ENCODE measurements at regions not wholly inside any gene's neighbourhood (a gene's known extent, or its start where the extent isn't known, plus 50 kb on each side); places are given as distances from the start of the nearest gene placed in this dataset.

GRCh38 chr1:244165021-244165420 is 113.9 kb downstream of the ZBTB18 start:
- H3K4me3 ChIP-seq (ENCODE audit: low read depth, low read length), result no peak overlapping the region
- H3K36me3 ChIP-seq, result no peaks in the 10 kb centered on the region
- no peak for DNase-seq
- TF ChIP-seq, protein P1, sequence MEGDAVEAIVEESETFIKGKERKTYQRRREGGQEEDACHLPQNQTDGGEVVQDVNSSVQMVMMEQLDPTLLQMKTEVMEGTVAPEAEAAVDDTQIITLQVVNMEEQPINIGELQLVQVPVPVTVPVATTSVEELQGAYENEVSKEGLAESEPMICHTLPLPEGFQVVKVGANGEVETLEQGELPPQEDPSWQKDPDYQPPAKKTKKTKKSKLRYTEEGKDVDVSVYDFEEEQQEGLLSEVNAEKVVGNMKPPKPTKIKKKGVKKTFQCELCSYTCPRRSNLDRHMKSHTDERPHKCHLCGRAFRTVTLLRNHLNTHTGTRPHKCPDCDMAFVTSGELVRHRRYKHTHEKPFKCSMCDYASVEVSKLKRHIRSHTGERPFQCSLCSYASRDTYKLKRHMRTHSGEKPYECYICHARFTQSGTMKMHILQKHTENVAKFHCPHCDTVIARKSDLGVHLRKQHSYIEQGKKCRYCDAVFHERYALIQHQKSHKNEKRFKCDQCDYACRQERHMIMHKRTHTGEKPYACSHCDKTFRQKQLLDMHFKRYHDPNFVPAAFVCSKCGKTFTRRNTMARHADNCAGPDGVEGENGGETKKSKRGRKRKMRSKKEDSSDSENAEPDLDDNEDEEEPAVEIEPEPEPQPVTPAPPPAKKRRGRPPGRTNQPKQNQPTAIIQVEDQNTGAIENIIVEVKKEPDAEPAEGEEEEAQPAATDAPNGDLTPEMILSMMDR (IDR thresholded peaks at IDR 0.05; ENCODE audit: low read depth, low read length), result no peak
- H3K27me3 ChIP-seq, result no peaks in the 10 kb centered on the region
- H3K4me1 ChIP-seq, result peaks cover 5% of the 10 kb centered on the region; the same call in 1 of the 2 replicates
- no peaks in the 10 kb centered on the region for H3K9me3 ChIP-seq

DNA sequence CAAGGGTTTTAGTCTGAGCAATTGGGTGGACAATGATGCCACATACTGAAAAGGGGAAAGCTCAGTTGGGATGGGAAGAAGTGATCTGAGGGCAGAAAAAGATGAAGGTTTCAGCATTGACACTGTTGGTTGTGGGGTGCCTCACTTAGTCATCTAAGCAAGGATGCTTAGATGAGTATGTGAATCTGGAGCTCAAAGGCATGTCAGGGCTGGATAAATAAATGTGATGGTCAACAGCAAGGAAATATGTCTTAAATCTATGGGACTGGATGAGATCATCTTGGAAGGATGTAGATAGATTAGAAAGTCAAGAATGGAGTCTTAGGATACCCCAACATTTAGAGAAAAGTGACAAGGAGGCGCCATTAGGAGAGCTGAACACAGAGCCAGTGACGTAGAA is 114.6 kb downstream of the ZBTB18 start:
- Histone ChIP-seq H3K36me3 (no peaks in the 10 kb centered on the region), H3K4me3 (ENCODE audit: low read depth, low read length) (no peak overlapping the region), H3K9me3 (no peaks in the 10 kb centered on the region), H3K27me3 (no peaks in the 10 kb centered on the region), H3K4me1 (peaks cover 5% of the 10 kb centered on the region; the same call in 1 of the 2 replicates)
- TF ChIP-seq, protein P1 (IDR thresholded peaks at IDR 0.05; ENCODE audit: low read depth, low read length), result no peak
- DNase-seq, result no peak

- no peak for DNase-seq
- TF ChIP-seq, protein P1 (IDR thresholded peaks at IDR 0.05; ENCODE audit: low read depth, low read length), result no peak
- H3K27me3 ChIP-seq, result no peaks in the 10 kb centered on the region
- no peaks in the 10 kb centered on the region for H3K36me3 ChIP-seq
- H3K4me1 ChIP-seq, result peaks cover 4% of the 10 kb centered on the region
- H3K9me3 ChIP-seq, result no peaks in the 10 kb centered on the region; the same call in 1 of the 2 replicates
- no peak overlapping the region for H3K4me3 ChIP-seq (ENCODE audit: low read depth, low read length)
These were observed 120.3 kb downstream of the ZBTB18 start for GRCh38 chr1:244171241-244171985.

GRCh38 chr1:244173240-244173639 is 122.2 kb downstream of the ZBTB18 start:
- H3K4me1 ChIP-seq, result peaks cover 4% of the 10 kb centered on the region
- no peak overlapping the region for H3K4me3 ChIP-seq (ENCODE audit: low read depth, low read length)
- TF ChIP-seq, protein P1 (IDR thresholded peaks at IDR 0.05; ENCODE audit: low read depth, low read length), result no peak
- H3K36me3 ChIP-seq, result no peaks in the 10 kb centered on the region
- H3K9me3 ChIP-seq, result no peaks in the 10 kb centered on the region; the same call in 1 of the 2 replicates
- H3K27me3 ChIP-seq, result no peaks in the 10 kb centered on the region
- DNase-seq, result no peak

DNA sequence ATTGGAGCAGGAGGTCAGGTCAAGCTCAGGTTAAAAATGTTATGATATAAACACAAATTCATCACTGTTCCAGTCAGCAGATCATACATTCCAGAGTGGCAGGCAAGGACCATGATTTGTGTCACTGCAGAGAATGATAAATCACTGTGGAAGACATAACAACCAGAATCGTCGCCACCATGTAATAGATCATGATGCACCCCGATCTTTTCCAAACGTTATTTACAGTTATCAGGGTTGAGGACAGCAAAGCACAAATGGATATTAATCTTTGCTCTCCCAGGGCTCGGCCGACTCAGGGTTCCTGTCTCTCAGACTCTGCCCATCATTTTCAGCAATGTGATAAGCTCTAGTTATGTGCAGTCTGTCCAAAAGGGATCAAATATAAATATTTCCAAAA is 122.7 kb downstream of the ZBTB18 start:
- Histone ChIP-seq H3K27me3 (no peaks in the 10 kb centered on the region), H3K4me1 (peaks cover 4% of the 10 kb centered on the region), H3K4me3 (ENCODE audit: low read depth, low read length) (no peak overlapping the region), H3K36me3 (no peaks in the 10 kb centered on the region), H3K9me3 (no peaks in the 10 kb centered on the region; the same call in 1 of the 2 replicates)
- DNase-seq, result no peak
- TF ChIP-seq, protein P1 (IDR thresholded peaks at IDR 0.05; ENCODE audit: low read depth, low read length), result no peak

DNA sequence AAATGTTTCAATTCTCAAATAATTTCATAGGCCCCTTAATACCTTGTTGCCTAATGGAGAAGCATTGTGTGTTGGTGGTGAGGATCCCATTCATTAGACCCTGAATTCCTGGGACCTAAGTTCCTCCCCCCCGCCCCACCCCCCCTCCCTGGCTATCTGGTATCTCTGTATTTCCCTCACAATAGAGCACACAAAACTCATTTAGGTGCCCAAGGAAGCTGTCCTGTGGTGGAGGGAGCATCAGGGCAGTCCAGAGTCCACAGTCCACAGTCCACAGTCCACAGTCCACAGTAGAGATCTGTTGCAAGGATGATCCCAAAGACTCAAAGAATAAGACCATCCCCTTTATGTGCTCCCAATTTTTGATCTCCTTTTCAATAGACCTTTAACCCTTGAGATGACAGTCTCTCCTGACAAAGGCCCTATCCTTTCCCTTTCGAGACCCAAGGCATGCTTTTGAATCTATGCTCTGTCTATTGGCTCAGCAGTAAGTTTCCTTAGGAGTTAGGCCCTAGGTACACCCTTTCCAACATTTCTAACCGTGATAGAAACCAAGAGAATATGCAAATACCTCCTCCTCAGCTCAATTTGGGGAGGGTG is 123.9 kb downstream of the ZBTB18 start:
- DNase-seq, result no peak
- TF ChIP-seq, protein P1 (IDR thresholded peaks at IDR 0.05; ENCODE audit: low read depth, low read length), result no peak
- peaks cover 4% of the 10 kb centered on the region for H3K4me1 ChIP-seq

More for the DNA sequence above, 123.9 kb downstream of the ZBTB18 start:
- Histone ChIP-seq H3K4me3 (ENCODE audit: low read depth, low read length) (no peak overlapping the region), H3K9me3 (no peaks in the 10 kb centered on the region; the same call in none of the 2 replicates), H3K36me3 (no peaks in the 10 kb centered on the region), H3K27me3 (no peaks in the 10 kb centered on the region)
